Heart left ventricle (tissue), 16 donors: ENCODE measurements at regions not wholly inside any gene's neighbourhood (a gene's known extent, or its start where the extent isn't known, plus 50 kb on each side); places are given as distances from the start of the nearest gene placed in this dataset.
"Not testable (repeated sequence)": the region's sequence is repeated elsewhere in the genome, so short reads cannot be mapped to it uniquely, and the experiment has no call there.

ENCODE experiments used
- ATAC-seq, 4 donors: fragments of 200-7000 bp; cut with Tn5 transposase; one replicate each; pipeline ENCODE4 v1.9.1; 2020 to 2022; ENCODE audit warnings: moderate library complexity in 4 of 4, mild to moderate bottlenecking in 3 of 4, moderate number of reproducible peaks in 1 of 4
- DNase-seq, 5 donors: peaks; one replicate each; pipeline ENCODE4 v3.0.0-alpha.2; 2020
- H3K27ac ChIP-seq, 12 donors: fragments of 200-600 bp; sonication (generic) in 4 of 12; one replicate each; pipeline versions ENCODE4 v1.5.0 to v1.8.0; 2016 to 2022; ENCODE audit warnings: mild to moderate bottlenecking in 2 of 12
- H3K27me3 ChIP-seq, 9 donors: fragments of 200-600 bp; sonication (generic) in 2 of 9; one replicate each; pipeline versions ENCODE4 v1.5.1 to v1.8.0; 2016 to 2022; ENCODE audit warnings: mild to moderate bottlenecking in 3 of 9
- H3K36me3 ChIP-seq, 9 donors: fragments of 200-600 bp; sonication (generic) in 2 of 9; one replicate each; pipeline versions ENCODE4 v1.5.0 to v1.8.0; 2018 to 2022; ENCODE audit warnings: mild to moderate bottlenecking in 2 of 9
- H3K4me1 ChIP-seq, 12 donors: fragments of 200-600 bp; sonication (generic) in 4 of 12; one replicate each; pipeline versions ENCODE4 v1.5.0 to v1.8.0; 2016 to 2022; ENCODE audit warnings: mild to moderate bottlenecking in 3 of 12
- H3K4me3 ChIP-seq, 12 donors: fragments of 200-600 bp; sonication (generic) in 4 of 12; one replicate each; pipeline versions ENCODE4 v1.5.0 to v1.8.0; 2017 to 2022; ENCODE audit warnings: mild to moderate bottlenecking in 9 of 12, moderate library complexity in 4 of 12
- H3K9me3 ChIP-seq, 12 donors: fragments of 200-600 bp; sonication (generic) in 4 of 12; one replicate each; pipeline versions ENCODE4 v1.5.0 to v1.8.0; 2016 to 2022; ENCODE audit warnings: mild to moderate bottlenecking in 1 of 12
- CTCF ChIP-seq, 12 donors: fragments of 200-600 bp; sonication (generic) in 4 of 12; IDR thresholded peaks; one replicate each; pipeline versions ENCODE4 v1.5.0 to v1.8.0; 2018 to 2022; ENCODE audit warnings: antibody characterized with exemption in 12 of 12, mild to moderate bottlenecking in 5 of 12
- POLR2A ChIP-seq, 2 donors: fragments of 450-650 bp; IDR thresholded peaks; one replicate each; pipeline ENCODE4 v1.6.1; 2017; ENCODE audit warnings: antibody characterized with exemption in 2 of 2, mild to moderate bottlenecking in 2 of 2, moderate library complexity in 2 of 2
- WGBS, 4 donors: extraction: QIAGEN DNeasy Blood & Tissue Kit in 2 of 4; methylation state at CpG; one replicate each; pipeline versions ENCODE4 v1.1.5 to v1.1.7; 2013 to 2018; 5-methylcytosine and 5-hydroxymethylcytosine counted together
- intact Hi-C, 10 donors: fragments of 100-400 bp; cut with DNase I; formaldehyde crosslinking; loops; one replicate each; pipeline versions ENCODE4 v1.11.1 to v1.14.2; 2022
- donor health status: ischemic (EF 13 %, LVEDD 7.1; RV severe dilation, severe dysfunction).
- donor health status: healthy with polysubstance abuse.
- donor health status: DM: no; HTN: yes; CAD: no.
- donor health status: DM: no; HTN: no; CAD: no.
- donor health status: ischemic (EF 25% LVEDD 6.9; RV normal size, moderate dysfunction).
- donor health status: ischemic (EF 25% LVEDD 5.7; RV mildly dilated, moderate dysfunction).
- donor health status: healthy.
- donor health status: DM: yes; HTN: yes; CAD: no.
- donor health status: ischemic (EF 35%, LVEDD 5.7; RV mildly dilated, moderate dysfunction).
- donor health status: nonischemic (EF 11% LVEDD 7.7; RV severe dilation, severe dysfunction).
- donor health status: DM: yes; HTN: yes; CAD: no.
- donor health status: PGD.
- donor health status: ischemic (EF 29% LVEDD 5.4; RV normal size, mild dysfunction).
- donor health status: nonischemic (EF 23%, LVEDD 6.1; RV moderate dilation, normal function).

GRCh38 chr13:24580315-24580714 lies 67.7 kb upstream of the PARP4 start:
- 0 to 4% (median 0%) methylated on average over 1 of the region's 1 CpG for WGBS, 4 donors
- not testable (repeated sequence) for DNase-seq, H3K36me3 ChIP-seq, ATAC-seq, H3K27ac ChIP-seq, H3K4me1 ChIP-seq, H3K27me3 ChIP-seq
- H3K4me3 ChIP-seq = peak overlapping the region in 8 of 12 donors; percentile 8 to 49 (median 21)
- intact Hi-C loops = loop anchor here in 2 of 10 donors (5.0 kb wide), 2 partner anchors 92 to 147 kb away; no protein-coding TSS in a partner anchor
- TF ChIP-seq CTCF (IDR thresholded peaks at IDR 0.05) = peak; percentile 35 to 61 (median 54)
- H3K9me3 ChIP-seq = peaks cover 0 to 10% (median 0%) of the 10 kb centered on the region in 12 donors

- not testable (repeated sequence) for H3K9me3 ChIP-seq, H3K36me3 ChIP-seq, H3K27me3 ChIP-seq, H3K4me3 ChIP-seq, ATAC-seq, H3K27ac ChIP-seq, H3K4me1 ChIP-seq, DNase-seq
- intact Hi-C loops = loop anchor here in 2 of 10 donors (5.0 kb wide), 2 partner anchors 91 to 146 kb away; no protein-coding TSS in a partner anchor
- 86 to 89% (median 89%) methylated on average over 5 of the region's 5 CpGs for WGBS, 4 donors
These were observed 69.0 kb upstream of the PARP4 start for GRCh38 chr13:24581578-24581977.

GRCh38 chr13:24591697-24592096 lies 79.1 kb upstream of the PARP4 start:
- H3K27ac ChIP-seq, DNase-seq, H3K4me1 ChIP-seq, H3K4me3 ChIP-seq, H3K36me3 ChIP-seq, ATAC-seq, H3K9me3 ChIP-seq: not testable (repeated sequence)
- peaks cover 0 to 14% (median 0%) of the 10 kb centered on the region in 9 donors for H3K27me3 ChIP-seq
- 61 to 77% (median 65%) methylated on average over 5 to 6 of the region's 6 CpGs for WGBS, 4 donors
- intact Hi-C loops = loop anchor here in 1 of 10 donors (10.0 kb wide), 1 partner anchor 363 kb away; no protein-coding TSS in a partner anchor

GRCh38 chr13:24597906-24598670 lies 82.1 kb upstream of the ATP12A start:
- not testable (repeated sequence) for H3K36me3 ChIP-seq, H3K4me3 ChIP-seq, H3K9me3 ChIP-seq, H3K27me3 ChIP-seq, H3K4me1 ChIP-seq, DNase-seq, ATAC-seq
- 90 to 93% (median 90%) methylated on average over 3 of the region's 3 CpGs for WGBS, 4 donors
- peak overlapping the region in 1 of 12 donors; percentile 28 for H3K27ac ChIP-seq
- intact Hi-C loops = loop anchor here in 1 of 10 donors (10.0 kb wide), 1 partner anchor 357 kb away; no protein-coding TSS in a partner anchor

- DNase-seq, H3K36me3 ChIP-seq, H3K27me3 ChIP-seq, H3K4me1 ChIP-seq, H3K27ac ChIP-seq, ATAC-seq, H3K4me3 ChIP-seq: not testable (repeated sequence)
- 75 to 87% (median 82%) methylated on average over 9 to 10 of the region's 10 CpGs for WGBS, 4 donors
- H3K9me3 ChIP-seq = peaks cover 0 to 15% (median 0%) of the 10 kb centered on the region in 12 donors
- intact Hi-C loops = loop anchor here in 1 of 10 donors (10.0 kb wide), 1 partner anchor 356 kb away; no protein-coding TSS in a partner anchor
These were observed 81.0 kb upstream of the ATP12A start for GRCh38 chr13:24599019-24599791.

- Histone ChIP-seq H3K4me3 (no peak overlapping the region), H3K9me3 (peaks cover 0 to 32% (median 0%) of the 10 kb centered on the region in 12 donors), H3K27me3 (no peaks in the 10 kb centered on the region), H3K27ac (no peak overlapping the region), H3K4me1 (no peaks in the 10 kb centered on the region), H3K36me3 (no peaks in the 10 kb centered on the region)
- TF ChIP-seq POLR2A (IDR thresholded peaks at IDR 0.05) (no peak), CTCF (IDR thresholded peaks at IDR 0.05) (peak in 1 of 12 donors; percentile 11)
- ATAC-seq = no peak
- no peak for DNase-seq
- intact Hi-C loops = loop anchor here in 1 of 10 donors (10.0 kb wide), 1 partner anchor 119 kb away; no protein-coding TSS in a partner anchor
- 85 to 96% (median 92%) methylated on average over 6 of the region's 6 CpGs for WGBS, 4 donors
These were observed 74.3 kb upstream of the ATP12A start for GRCh38 chr13:24605923-24606372.
